A549 (cell line): ENCODE measurements at regions not wholly inside any gene's neighbourhood (a gene's known extent, or its start where the extent isn't known, plus 50 kb on each side); places are given as distances from the start of the nearest gene placed in this dataset.

Experiments used
- ATAC-seq, 2 experiments: fragments of 200-7000 bp in 1 of 2; fragments of >200 bp in 1 of 2; cut with Nextera tagmentation in 1 of 2; cut with Tn5 transposase in 1 of 2; 3 replicates each; pipeline versions ENCODE4 v1.8.0 to v1.9.1; 2018 to 2020; ENCODE audit warnings: mild to moderate bottlenecking in 1 of 2, moderate library complexity in 1 of 2
- CTCF ChIA-PET: fragments of 300-600 bp; sonication (Branson Sonifier 250); formaldehyde crosslinking; extraction: SDS; loops from one replicate; lab custom pipeline; 2021; ENCODE audit warnings: antibody characterized with exemption, inconsistent platforms; lab: Yijun Ruan, JAX
- POLR2A ChIA-PET: fragments of 350-600 bp; formaldehyde crosslinking; extraction: SDS; loops from one replicate; lab custom pipeline; 2021; ENCODE audit warnings: antibody characterized with exemption, inconsistent platforms; lab: Yijun Ruan, JAX
- DNase-seq, 2 experiments: peaks; one replicate each; pipeline versions ENCODE4 v3.0.0 to v3.0.0-alpha.2; 2011 to 2016; ENCODE audit warnings: low read depth in 1 of 2, low spot score in 1 of 2
- FAIRE-seq: peaks from 2 replicates; lab custom pipeline; 2011; peaks lifted over from hg19 to GRCh38; lab: Jason Lieb, UNC
- H3K27ac ChIP-seq, 2 experiments: fragments of >200 bp; sonication (Bioruptor Twin); formaldehyde crosslinking; 3 replicates each; pipeline ENCODE4 v1.5.1; 2016 to 2017
- H3K4me1 ChIP-seq: fragments of >200 bp; sonication (Bioruptor Twin); formaldehyde crosslinking; 3 replicates; pipeline ENCODE4 v1.6.1; 2016
- H3K4me2 ChIP-seq: fragments of >200 bp; sonication (Bioruptor Twin); formaldehyde crosslinking; 3 replicates; pipeline ENCODE4 v1.6.1; 2016
- H3K4me3 ChIP-seq: fragments of >200 bp; sonication (Bioruptor Twin); formaldehyde crosslinking; 3 replicates; pipeline ENCODE4 v1.5.1; 2016
- H3K9me3 ChIP-seq: fragments of >200 bp; sonication (Bioruptor Twin); formaldehyde crosslinking; 3 replicates; pipeline ENCODE4 v1.6.1; 2016
- BHLHE40 ChIP-seq: IDR thresholded peaks from 2 replicates; pipeline ENCODE4 v1.6.1; 2012; ENCODE audit warnings: low read depth, low read length, inconsistent platforms
- CBX2 ChIP-seq: fragments of 200-600 bp; sonication (generic); IDR thresholded peaks from 2 replicates; pipeline ENCODE4 v1.6.1; 2016; ENCODE audit warnings: low read depth, mild to moderate bottlenecking, borderline replicate concordance
- CHD4 ChIP-seq: fragments of 200-600 bp; sonication (generic); IDR thresholded peaks from 2 replicates; pipeline ENCODE4 v1.6.1; 2016; ENCODE audit warnings: antibody characterized with exemption, mild to moderate bottlenecking, borderline replicate concordance
- EHF ChIP-seq: fragments of 250-450 bp; sonication (Bioruptor Pico); IDR thresholded peaks from 2 replicates; pipeline ENCODE4 v1.5.0; 2020; ENCODE audit warnings: mild to moderate bottlenecking
- ESRRA ChIP-seq: fragments of 150-350 bp; IDR thresholded peaks from 2 replicates; pipeline ENCODE4 v1.6.1; 2014; ENCODE audit warnings: mild to moderate bottlenecking, low read length, borderline replicate concordance
- FOSB ChIP-seq: fragments of 250-450 bp; sonication (Bioruptor Pico); IDR thresholded peaks from 2 replicates; pipeline ENCODE4 v1.5.0; 2020; ENCODE audit warnings: mild to moderate bottlenecking, moderate library complexity
- FOSL2 ChIP-seq, 2 experiments: fragments of 450-650 bp in 1 of 2; fragments of >200 bp in 1 of 2; sonication (Bioruptor Twin) in 1 of 2; formaldehyde crosslinking; IDR thresholded peaks; 2 replicates each; pipeline versions ENCODE4 v1.5.0 to v1.6.1; 2016 to 2020; ENCODE audit warnings: mild to moderate bottlenecking in 1 of 2, moderate library complexity in 1 of 2
- FOXS1 ChIP-seq: fragments of 250-450 bp; sonication (Bioruptor Pico); IDR thresholded peaks from 2 replicates; pipeline ENCODE4 v1.5.0; 2020; ENCODE audit warnings: mild to moderate bottlenecking, moderate library complexity
- HEYL ChIP-seq: fragments of 250-450 bp; sonication (Bioruptor Pico); IDR thresholded peaks from 2 replicates; pipeline ENCODE4 v1.8.0; 2021; ENCODE audit warnings: mild to moderate bottlenecking, moderate library complexity
- HOXA7 ChIP-seq: fragments of 250-450 bp; sonication (Bioruptor Pico); IDR thresholded peaks from 2 replicates; pipeline ENCODE4 v1.5.0; 2020; ENCODE audit warnings: mild to moderate bottlenecking, moderate library complexity
- HOXB13 ChIP-seq: fragments of 250-450 bp; sonication (Bioruptor Pico); IDR thresholded peaks from 2 replicates; pipeline ENCODE4 v1.5.0; 2020; ENCODE audit warnings: low read depth, mild to moderate bottlenecking, moderate library complexity
- HOXB5 ChIP-seq: fragments of 250-450 bp; sonication (Bioruptor Pico); IDR thresholded peaks from 2 replicates; pipeline ENCODE4 v1.5.0; 2020; ENCODE audit warnings: mild to moderate bottlenecking, moderate library complexity
- JUN ChIP-seq, 2 experiments: fragments of >200 bp; sonication (Bioruptor Twin); formaldehyde crosslinking; IDR thresholded peaks; 2 replicates in 1 of 2; 3 replicates in 1 of 2; pipeline ENCODE4 v1.6.1; 2016 to 2017
- JUNB ChIP-seq: fragments of >200 bp; sonication (Bioruptor Twin); formaldehyde crosslinking; IDR thresholded peaks from 2 replicates; pipeline ENCODE4 v1.6.1; 2016
- KDM5A ChIP-seq: fragments of 200-600 bp; sonication (generic); IDR thresholded peaks from 2 replicates; pipeline ENCODE4 v1.6.1; 2016; ENCODE audit warnings: antibody characterized with exemption, mild to moderate bottlenecking
- MAZ ChIP-seq: fragments of 150-350 bp; IDR thresholded peaks from 2 replicates; pipeline ENCODE4 v1.6.1; 2014; ENCODE audit warnings: antibody characterized with exemption, low read depth, low read length, borderline replicate concordance
- MYC ChIP-seq: IDR thresholded peaks from 2 replicates; pipeline ENCODE4 v1.6.1; 2012; ENCODE audit warnings: mild to moderate bottlenecking, inconsistent platforms, low read length, improper control_type of control experiment, borderline replicate concordance
- NFE2L2 ChIP-seq: fragments of 150-350 bp; conservative IDR thresholded peaks from 2 replicates; pipeline ENCODE4 v1.6.1; 2014; ENCODE audit warnings: low read length
- RAD21 ChIP-seq, 2 experiments: fragments of >200 bp in 1 of 2; sonication (Bioruptor Twin) in 1 of 2; formaldehyde crosslinking in 1 of 2; IDR thresholded peaks in 1 of 2; conservative IDR thresholded peaks in 1 of 2; 2 replicates in 1 of 2; 3 replicates in 1 of 2; pipeline ENCODE4 v1.6.1; 2012 to 2018; ENCODE audit warnings: inconsistent platforms in 1 of 2
- RARB ChIP-seq: fragments of 250-450 bp; sonication (Bioruptor Pico); IDR thresholded peaks from 2 replicates; pipeline ENCODE4 v1.8.0; 2021; ENCODE audit warnings: mild to moderate bottlenecking, moderate library complexity
- RCOR1 ChIP-seq: fragments of 150-350 bp; IDR thresholded peaks from 2 replicates; pipeline ENCODE4 v1.6.1; 2014; ENCODE audit warnings: antibody characterized with exemption, low read length, low read depth
- TP53 ChIP-seq: fragments of 250-450 bp; sonication (Bioruptor Pico); IDR thresholded peaks from 2 replicates; pipeline ENCODE4 v1.5.0; 2021; ENCODE audit warnings: mild to moderate bottlenecking, moderate library complexity
- WGBS: methylation state at CpG from one replicate; pipeline ENCODE4 v1.1.6; 2017; ENCODE audit errors: missing lambda C conversion rate; 5-methylcytosine and 5-hydroxymethylcytosine counted together
- TF ChIP-seq, protein P1 (sequence below): fragments of 150-350 bp; IDR thresholded peaks from 2 replicates; pipeline ENCODE4 v1.6.1; 2014; ENCODE audit warnings: low read depth, mild to moderate bottlenecking, low read length
- TF ChIP-seq, protein P2 (sequence below): IDR thresholded peaks from 2 replicates; pipeline ENCODE4 v1.6.1; 2012
- TF ChIP-seq, protein P3 (sequence below): fragments of >200 bp; sonication (Bioruptor Twin); formaldehyde crosslinking; IDR thresholded peaks from 3 replicates; pipeline ENCODE4 v1.6.1; 2016
- TF ChIP-seq, protein P4 (sequence below): fragments of 200-600 bp; sonication (generic); IDR thresholded peaks from 2 replicates; pipeline ENCODE4 v1.6.1; 2016; ENCODE audit warnings: antibody characterized with exemption, mild to moderate bottlenecking, moderate library complexity

DNA sequence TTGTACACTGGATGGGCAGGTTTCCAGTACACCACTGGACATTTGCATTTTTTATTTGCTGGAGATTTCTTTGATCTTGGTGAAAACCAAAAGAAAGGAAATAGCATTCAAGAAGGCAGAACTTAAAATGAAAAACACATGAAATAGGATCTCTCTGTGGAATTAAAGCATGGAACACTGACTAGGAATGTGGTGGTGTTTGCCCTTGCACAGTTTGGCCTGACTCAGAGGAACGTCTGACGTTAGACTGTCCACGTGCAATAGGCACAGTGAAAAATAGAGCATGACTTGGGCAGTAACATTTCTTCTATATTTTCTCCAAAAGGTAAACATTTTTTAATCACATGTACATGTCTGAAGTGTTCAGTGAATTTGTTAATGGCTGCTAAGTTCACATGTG lies 474.1 kb upstream of the PRICKLE1 start:
- H3K4me3 ChIP-seq, result no peak overlapping the region
- TF ChIP-seq BHLHE40 (no peak), JUNB (no peak), RCOR1 (no peak), FOSL2 (IDR thresholded peaks at IDR 0.05) (no peak), FOSL2 (CRISPR knock-in tag; IDR thresholded peaks at IDR 0.05) (no peak), KDM5A (no peak), RARB (CRISPR knock-in tag) (no peak), HEYL (no peak), RAD21 (conservative IDR thresholded peaks at IDR 0.05 in 1 of 2, IDR thresholded peaks at IDR 0.05 in 1 of 2) (no peak), MAZ (no peak), EHF (CRISPR knock-in tag) (no peak), HOXB5 (CRISPR knock-in tag) (no peak), ESRRA (no peak), FOXS1 (CRISPR knock-in tag) (no peak)
- TF ChIP-seq, protein P1, sequence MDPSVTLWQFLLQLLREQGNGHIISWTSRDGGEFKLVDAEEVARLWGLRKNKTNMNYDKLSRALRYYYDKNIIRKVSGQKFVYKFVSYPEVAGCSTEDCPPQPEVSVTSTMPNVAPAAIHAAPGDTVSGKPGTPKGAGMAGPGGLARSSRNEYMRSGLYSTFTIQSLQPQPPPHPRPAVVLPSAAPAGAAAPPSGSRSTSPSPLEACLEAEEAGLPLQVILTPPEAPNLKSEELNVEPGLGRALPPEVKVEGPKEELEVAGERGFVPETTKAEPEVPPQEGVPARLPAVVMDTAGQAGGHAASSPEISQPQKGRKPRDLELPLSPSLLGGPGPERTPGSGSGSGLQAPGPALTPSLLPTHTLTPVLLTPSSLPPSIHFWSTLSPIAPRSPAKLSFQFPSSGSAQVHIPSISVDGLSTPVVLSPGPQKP, result no peak
- TF ChIP-seq, protein P2, sequence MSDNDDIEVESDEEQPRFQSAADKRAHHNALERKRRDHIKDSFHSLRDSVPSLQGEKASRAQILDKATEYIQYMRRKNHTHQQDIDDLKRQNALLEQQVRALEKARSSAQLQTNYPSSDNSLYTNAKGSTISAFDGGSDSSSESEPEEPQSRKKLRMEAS, result no peak
- H3K9me3 ChIP-seq, result no peaks in the 10 kb centered on the region
- POLR2A ChIA-PET, result no interaction called here
- DNase-seq (no peak), FAIRE-seq (no peak), ATAC-seq (no peak)
- no peaks in the 10 kb centered on the region for H3K4me1 ChIP-seq
- H3K4me2 ChIP-seq, result no peak overlapping the region
- H3K27ac ChIP-seq, result no peak overlapping the region
- CTCF ChIA-PET, result no interaction called here
- whole genome bisulfite sequencing, result 42% methylated on average over 3 of the region's 3 CpGs

DNA sequence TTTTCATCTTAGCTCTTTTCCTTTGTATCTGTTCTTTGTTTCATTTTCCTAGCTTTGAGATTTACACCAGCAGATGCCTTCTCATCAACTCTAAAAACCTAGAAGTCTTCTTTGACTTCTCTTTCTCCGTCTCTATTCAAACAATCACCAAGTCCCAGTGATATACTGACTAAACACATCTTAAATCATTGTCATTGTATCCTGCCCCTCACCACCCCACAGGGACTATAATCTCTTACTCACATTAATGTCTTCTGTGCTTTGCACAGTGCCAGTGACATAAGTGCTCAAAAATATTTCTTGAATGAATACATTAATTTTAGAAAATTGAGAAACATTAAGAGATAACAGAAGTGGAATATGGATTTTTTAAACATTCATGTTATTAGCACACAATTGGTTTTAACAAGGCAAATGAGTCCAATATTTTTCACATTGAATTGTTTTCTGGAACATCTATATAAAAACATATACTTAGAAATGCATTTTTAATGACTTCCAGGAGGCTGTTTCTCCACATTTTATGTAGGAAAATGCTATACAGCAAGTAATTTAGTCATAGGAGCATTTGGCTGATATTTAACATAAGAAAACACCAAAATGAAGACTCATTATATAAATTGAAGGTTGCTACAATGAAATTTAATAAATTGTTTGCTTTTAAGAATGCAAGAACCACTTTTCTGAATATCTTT lies 472.8 kb upstream of the PRICKLE1 start:
- TF ChIP-seq CBX2 (no peak), EHF (CRISPR knock-in tag) (no peak)
- TF ChIP-seq, all 56 proteins: peak for 0
- Histone ChIP-seq H3K4me3 (no peak overlapping the region), H3K4me2 (no peak overlapping the region), H3K27ac (no peak overlapping the region), H3K4me1 (no peaks in the 10 kb centered on the region), H3K9me3 (no peaks in the 10 kb centered on the region)
- 27% methylated on average over 1 of the region's 1 CpG for WGBS
- no peak for FAIRE-seq
- CTCF ChIA-PET, result no interaction called here
- ATAC-seq, result no peak
- no peak for DNase-seq
- POLR2A ChIA-PET, result no interaction called here

DNA sequence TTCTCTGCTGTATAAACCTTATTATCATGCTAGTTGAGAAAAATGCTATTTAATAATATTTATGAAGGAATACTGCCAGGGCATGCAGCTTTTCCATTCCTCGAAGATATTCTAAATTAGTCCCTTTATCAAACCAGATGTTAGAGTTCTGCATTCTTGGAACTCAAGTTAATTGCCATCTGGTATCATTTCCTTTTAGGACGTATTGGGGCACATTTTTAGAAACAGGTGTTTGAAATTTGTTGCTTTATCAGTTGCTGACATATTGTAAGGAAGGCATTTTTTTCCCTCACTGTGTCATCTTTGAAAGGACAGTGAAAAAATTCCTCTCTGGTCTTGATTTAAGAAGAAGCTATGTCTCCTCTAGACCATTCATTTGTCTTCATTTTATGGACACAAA lies 471.2 kb upstream of the PRICKLE1 start:
- WGBS, result 13% methylated on average over 2 of the region's 2 CpGs
- Histone ChIP-seq H3K4me3 (no peak overlapping the region), H3K4me2 (no peak overlapping the region), H3K9me3 (no peaks in the 10 kb centered on the region), H3K27ac (no peak overlapping the region), H3K4me1 (no peaks in the 10 kb centered on the region)
- DNase-seq (no peak), FAIRE-seq (no peak), ATAC-seq (no peak)
- CTCF ChIA-PET, result no interaction called here
- TF ChIP-seq FOXS1 (CRISPR knock-in tag), result no peak
- TF ChIP-seq MYC, result no peak
- TF ChIP-seq MAZ, result no peak
- TF ChIP-seq JUN (IDR thresholded peaks at IDR 0.05), result no peak
- TF ChIP-seq, protein P3, sequence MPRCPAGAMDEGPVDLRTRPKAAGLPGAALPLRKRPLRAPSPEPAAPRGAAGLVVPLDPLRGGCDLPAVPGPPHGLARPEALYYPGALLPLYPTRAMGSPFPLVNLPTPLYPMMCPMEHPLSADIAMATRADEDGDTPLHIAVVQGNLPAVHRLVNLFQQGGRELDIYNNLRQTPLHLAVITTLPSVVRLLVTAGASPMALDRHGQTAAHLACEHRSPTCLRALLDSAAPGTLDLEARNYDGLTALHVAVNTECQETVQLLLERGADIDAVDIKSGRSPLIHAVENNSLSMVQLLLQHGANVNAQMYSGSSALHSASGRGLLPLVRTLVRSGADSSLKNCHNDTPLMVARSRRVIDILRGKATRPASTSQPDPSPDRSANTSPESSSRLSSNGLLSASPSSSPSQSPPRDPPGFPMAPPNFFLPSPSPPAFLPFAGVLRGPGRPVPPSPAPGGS, result no peak
- no peak for TF ChIP-seq HEYL
- TF ChIP-seq, protein P4, sequence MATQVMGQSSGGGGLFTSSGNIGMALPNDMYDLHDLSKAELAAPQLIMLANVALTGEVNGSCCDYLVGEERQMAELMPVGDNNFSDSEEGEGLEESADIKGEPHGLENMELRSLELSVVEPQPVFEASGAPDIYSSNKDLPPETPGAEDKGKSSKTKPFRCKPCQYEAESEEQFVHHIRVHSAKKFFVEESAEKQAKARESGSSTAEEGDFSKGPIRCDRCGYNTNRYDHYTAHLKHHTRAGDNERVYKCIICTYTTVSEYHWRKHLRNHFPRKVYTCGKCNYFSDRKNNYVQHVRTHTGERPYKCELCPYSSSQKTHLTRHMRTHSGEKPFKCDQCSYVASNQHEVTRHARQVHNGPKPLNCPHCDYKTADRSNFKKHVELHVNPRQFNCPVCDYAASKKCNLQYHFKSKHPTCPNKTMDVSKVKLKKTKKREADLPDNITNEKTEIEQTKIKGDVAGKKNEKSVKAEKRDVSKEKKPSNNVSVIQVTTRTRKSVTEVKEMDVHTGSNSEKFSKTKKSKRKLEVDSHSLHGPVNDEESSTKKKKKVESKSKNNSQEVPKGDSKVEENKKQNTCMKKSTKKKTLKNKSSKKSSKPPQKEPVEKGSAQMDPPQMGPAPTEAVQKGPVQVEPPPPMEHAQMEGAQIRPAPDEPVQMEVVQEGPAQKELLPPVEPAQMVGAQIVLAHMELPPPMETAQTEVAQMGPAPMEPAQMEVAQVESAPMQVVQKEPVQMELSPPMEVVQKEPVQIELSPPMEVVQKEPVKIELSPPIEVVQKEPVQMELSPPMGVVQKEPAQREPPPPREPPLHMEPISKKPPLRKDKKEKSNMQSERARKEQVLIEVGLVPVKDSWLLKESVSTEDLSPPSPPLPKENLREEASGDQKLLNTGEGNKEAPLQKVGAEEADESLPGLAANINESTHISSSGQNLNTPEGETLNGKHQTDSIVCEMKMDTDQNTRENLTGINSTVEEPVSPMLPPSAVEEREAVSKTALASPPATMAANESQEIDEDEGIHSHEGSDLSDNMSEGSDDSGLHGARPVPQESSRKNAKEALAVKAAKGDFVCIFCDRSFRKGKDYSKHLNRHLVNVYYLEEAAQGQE, result no peak
- no peak for TF ChIP-seq HOXB13 (CRISPR knock-in tag)
- no peak for TF ChIP-seq NFE2L2
- no peak for TF ChIP-seq CHD4
- TF ChIP-seq FOSB (CRISPR knock-in tag), result no peak
- no peak for TF ChIP-seq TP53 (CRISPR knock-in tag)
- no peak for TF ChIP-seq HOXA7 (CRISPR knock-in tag)
- POLR2A ChIA-PET, result no interaction called here
